ENCODE measurements at regions not wholly inside any gene's neighbourhood (a gene's known extent, or its start where the extent isn't known, plus 50 kb on each side); places are given as distances from the start of the nearest gene placed in this dataset.

DNA sequence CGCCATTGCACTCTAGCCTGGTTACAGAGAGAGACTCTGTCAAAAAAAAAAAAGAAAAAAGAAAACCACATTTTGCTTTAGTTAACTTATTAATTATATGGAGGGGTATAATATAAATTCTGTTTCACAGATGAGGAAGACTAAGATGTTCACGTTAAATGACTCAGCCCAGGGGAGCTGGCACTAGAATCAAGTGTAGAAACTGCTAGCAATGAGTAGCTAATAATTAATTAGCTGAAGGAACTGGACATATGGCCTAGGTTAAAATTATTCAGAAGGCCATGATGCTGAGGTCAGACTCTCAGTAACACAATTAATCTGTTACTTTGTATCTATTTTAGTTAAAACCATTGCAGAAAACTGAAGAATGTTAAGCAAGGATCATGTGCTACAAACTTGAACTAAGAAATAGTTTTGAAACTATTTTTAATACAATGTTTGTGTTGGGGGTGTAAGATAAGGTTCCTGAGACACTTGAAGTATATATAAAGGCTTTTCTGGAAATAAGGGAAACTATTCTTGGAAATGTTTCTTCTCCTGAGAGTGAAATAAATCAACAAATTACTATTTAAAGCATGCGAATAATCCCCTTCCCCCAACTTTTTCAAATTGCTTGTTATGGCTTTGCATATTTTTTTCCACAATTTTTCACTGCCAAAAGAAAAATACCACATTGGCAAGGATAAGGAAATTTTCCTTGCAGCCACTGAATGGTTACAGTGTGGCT is 589.3 kb downstream of the SOX5 start:
- H3K27me3 ChIP-seq = no peaks in the 10 kb centered on the region
- H3K27ac ChIP-seq = no peak overlapping the region
- no peak overlapping the region for H3K4me3 ChIP-seq
- no peaks in the 10 kb centered on the region for H3K36me3 ChIP-seq
- no peaks in the 10 kb centered on the region for H3K4me1 ChIP-seq
- DNase-seq (ENCODE audit: low spot score in 2 of 2) = no peak
- intact Hi-C loops (cut with DNase I; ENCODE audit: low total_unique reads) = no loop called here
- H3K9me3 ChIP-seq = no peaks in the 10 kb centered on the region
- TF ChIP-seq POLR2AphosphoS5 (IDR thresholded peaks at IDR 0.05) (no peak), POLR2A (IDR thresholded peaks at IDR 0.05) (no peak)
- TF ChIP-seq, protein P1, sequence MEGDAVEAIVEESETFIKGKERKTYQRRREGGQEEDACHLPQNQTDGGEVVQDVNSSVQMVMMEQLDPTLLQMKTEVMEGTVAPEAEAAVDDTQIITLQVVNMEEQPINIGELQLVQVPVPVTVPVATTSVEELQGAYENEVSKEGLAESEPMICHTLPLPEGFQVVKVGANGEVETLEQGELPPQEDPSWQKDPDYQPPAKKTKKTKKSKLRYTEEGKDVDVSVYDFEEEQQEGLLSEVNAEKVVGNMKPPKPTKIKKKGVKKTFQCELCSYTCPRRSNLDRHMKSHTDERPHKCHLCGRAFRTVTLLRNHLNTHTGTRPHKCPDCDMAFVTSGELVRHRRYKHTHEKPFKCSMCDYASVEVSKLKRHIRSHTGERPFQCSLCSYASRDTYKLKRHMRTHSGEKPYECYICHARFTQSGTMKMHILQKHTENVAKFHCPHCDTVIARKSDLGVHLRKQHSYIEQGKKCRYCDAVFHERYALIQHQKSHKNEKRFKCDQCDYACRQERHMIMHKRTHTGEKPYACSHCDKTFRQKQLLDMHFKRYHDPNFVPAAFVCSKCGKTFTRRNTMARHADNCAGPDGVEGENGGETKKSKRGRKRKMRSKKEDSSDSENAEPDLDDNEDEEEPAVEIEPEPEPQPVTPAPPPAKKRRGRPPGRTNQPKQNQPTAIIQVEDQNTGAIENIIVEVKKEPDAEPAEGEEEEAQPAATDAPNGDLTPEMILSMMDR (IDR thresholded peaks at IDR 0.05) = no peak

DNA sequence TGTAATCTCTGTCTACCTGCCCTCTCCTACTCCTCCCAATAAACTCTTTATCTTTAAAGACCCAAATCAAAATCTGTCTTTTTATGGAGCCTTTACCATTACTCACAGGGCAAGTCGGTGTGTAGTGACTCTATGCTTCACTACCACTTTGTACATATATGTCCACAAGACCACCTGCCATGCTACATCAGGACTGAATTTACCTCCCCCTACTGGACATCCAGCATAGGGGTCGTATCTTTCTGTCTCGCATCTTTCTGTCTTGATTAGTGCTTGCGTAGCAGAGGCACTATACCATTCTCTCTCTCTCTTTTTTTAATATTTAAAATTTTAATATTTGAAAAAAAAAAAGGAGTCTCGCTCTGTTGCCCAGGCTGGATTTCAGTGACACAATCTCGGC is 587.5 kb downstream of the SOX5 start:
- H3K4me1 ChIP-seq = no peaks in the 10 kb centered on the region
- DNase-seq (ENCODE audit: low spot score in 2 of 2) = no peak
- no peaks in the 10 kb centered on the region for H3K9me3 ChIP-seq
- H3K27me3 ChIP-seq = no peaks in the 10 kb centered on the region
- no peak for TF ChIP-seq POLR2A (IDR thresholded peaks at IDR 0.05)
- no peak for TF ChIP-seq POLR2AphosphoS5 (IDR thresholded peaks at IDR 0.05)
- TF ChIP-seq, protein P1 (IDR thresholded peaks at IDR 0.05) = no peak
- no peak overlapping the region for H3K27ac ChIP-seq
- intact Hi-C loops (cut with DNase I; ENCODE audit: low total_unique reads) = no loop called here
- no peak overlapping the region for H3K4me3 ChIP-seq
- no peaks in the 10 kb centered on the region for H3K36me3 ChIP-seq

DNA sequence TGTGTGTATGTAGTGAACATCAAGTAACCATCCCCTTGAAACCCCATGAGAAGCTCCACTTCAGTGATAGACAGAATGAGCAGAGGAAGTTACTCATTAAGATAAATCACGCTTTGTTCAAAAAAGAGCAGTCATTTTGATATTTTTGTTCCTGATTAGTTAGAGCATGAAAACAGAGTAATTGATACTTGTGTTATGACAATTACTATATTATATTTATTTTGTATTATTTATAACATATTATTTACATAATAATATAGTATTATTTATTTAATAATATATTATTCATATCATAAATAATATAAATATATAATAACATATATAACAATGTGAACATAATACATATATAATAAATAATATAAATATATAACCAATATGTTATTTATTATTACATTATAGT is 580.9 kb downstream of the SOX5 start:
- H3K4me1 ChIP-seq = no peaks in the 10 kb centered on the region
- intact Hi-C loops (cut with DNase I; ENCODE audit: low total_unique reads) = no loop called here
- no peak for DNase-seq (ENCODE audit: low spot score in 2 of 2)
- no peak overlapping the region for H3K27ac ChIP-seq
- no peaks in the 10 kb centered on the region for H3K9me3 ChIP-seq
- TF ChIP-seq, protein P1 (IDR thresholded peaks at IDR 0.05) = no peak
- no peak for TF ChIP-seq POLR2AphosphoS5 (IDR thresholded peaks at IDR 0.05)
- TF ChIP-seq POLR2A (IDR thresholded peaks at IDR 0.05) = no peak
- H3K4me3 ChIP-seq = no peak overlapping the region
- H3K27me3 ChIP-seq = no peaks in the 10 kb centered on the region
- no peaks in the 10 kb centered on the region for H3K36me3 ChIP-seq

DNA sequence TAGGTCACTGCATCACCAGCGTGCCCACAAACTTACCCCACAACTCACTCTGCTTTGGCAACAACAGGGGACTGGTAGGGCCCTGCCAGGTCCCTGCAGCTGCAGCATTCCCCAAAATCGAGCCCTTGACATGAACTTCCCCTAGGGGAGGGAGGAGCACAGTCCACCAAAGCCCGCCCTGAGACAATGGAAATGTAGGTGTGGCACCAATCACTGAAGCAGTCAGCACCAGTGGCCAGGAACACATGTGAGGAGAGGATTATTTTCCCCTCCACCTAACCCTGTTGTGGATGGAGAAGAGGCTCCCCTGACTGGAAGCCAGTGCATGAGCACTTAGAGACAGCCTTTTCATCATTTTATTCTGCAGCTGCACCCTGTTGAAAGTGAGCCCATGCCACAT is 573.8 kb downstream of the SOX5 start:
- Histone ChIP-seq H3K4me3 (no peak overlapping the region), H3K27ac (no peak overlapping the region), H3K27me3 (no peaks in the 10 kb centered on the region), H3K4me1 (no peaks in the 10 kb centered on the region), H3K36me3 (no peaks in the 10 kb centered on the region), H3K9me3 (peaks cover 14 to 18% of the 10 kb centered on the region in 2 donors)
- TF ChIP-seq POLR2AphosphoS5 (IDR thresholded peaks at IDR 0.05) (no peak), POLR2A (IDR thresholded peaks at IDR 0.05) (no peak)
- TF ChIP-seq, protein P1 (IDR thresholded peaks at IDR 0.05) = no peak
- intact Hi-C loops (cut with DNase I; ENCODE audit: low total_unique reads) = loop anchor here (10.0 kb wide), 2 partner anchors 929 to 1679 kb away; a partner anchor contains a TSS
- DNase-seq (ENCODE audit: low spot score in 2 of 2) = no peak

DNA sequence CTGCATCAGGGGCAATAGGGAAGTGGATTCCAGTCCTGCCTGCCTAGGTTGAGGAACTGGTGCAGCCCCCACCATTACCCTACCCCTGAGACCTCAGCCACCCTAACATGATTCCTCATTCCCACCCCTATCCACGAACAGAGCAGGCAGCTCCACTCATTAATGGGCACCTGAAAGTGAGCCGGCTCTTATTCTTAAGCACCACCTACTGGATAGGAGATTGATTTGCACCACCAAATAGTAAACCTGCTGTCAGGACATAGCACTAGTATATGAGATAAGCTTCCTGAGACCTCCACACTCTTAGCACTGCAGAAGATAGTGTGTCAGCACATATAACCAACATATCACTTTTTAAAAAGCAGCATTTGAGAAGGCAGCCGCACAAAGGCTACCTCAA is 573.2 kb downstream of the SOX5 start:
- DNase-seq (ENCODE audit: low spot score in 2 of 2) = no peak
- no peak overlapping the region for H3K27ac ChIP-seq
- H3K9me3 ChIP-seq = peaks cover 14 to 18% of the 10 kb centered on the region in 2 donors
- no peaks in the 10 kb centered on the region for H3K27me3 ChIP-seq
- intact Hi-C loops (cut with DNase I; ENCODE audit: low total_unique reads) = loop anchor here (10.0 kb wide), 2 partner anchors 929 to 1679 kb away; a partner anchor contains a TSS
- H3K4me1 ChIP-seq = no peaks in the 10 kb centered on the region
- H3K4me3 ChIP-seq = no peak overlapping the region
- TF ChIP-seq, protein P1 (IDR thresholded peaks at IDR 0.05) = no peak
- TF ChIP-seq POLR2AphosphoS5 (IDR thresholded peaks at IDR 0.05) (no peak), POLR2A (IDR thresholded peaks at IDR 0.05) (no peak)
- no peaks in the 10 kb centered on the region for H3K36me3 ChIP-seq

All from breast epithelium (tissue), 4 donors.